ENCODE measurements at regions not wholly inside any gene's neighbourhood (a gene's known extent, or its start where the extent isn't known, plus 50 kb on each side); places are given as distances from the start of the nearest gene placed in this dataset.
"Not testable (repeated sequence)": the region's sequence is repeated elsewhere in the genome, so short reads cannot be mapped to it uniquely, and the experiment has no call there.

- DNase-seq: no peak
Observed at GRCh38 chr2:155663265-155663664, 669.3 kb downstream of the NR4A2 start.

GRCh38 chr2:155662224-155662623, 670.3 kb downstream of the NR4A2 start:
- intact Hi-C loops (cut with DNase I): no loop called here
- DNase-seq: no peak

More at GRCh38 chr2:155663265-155663664, 669.3 kb downstream of the NR4A2 start:
- intact Hi-C loops (cut with DNase I): no loop called here

GRCh38 chr2:155653176-155653575, 679.3 kb downstream of the NR4A2 start:
- intact Hi-C loops (cut with DNase I): no loop called here
- DNase-seq: no peak

GRCh38 chr2:155651851-155652250, 680.7 kb downstream of the NR4A2 start:
- intact Hi-C loops (cut with DNase I): no loop called here
- no peak for DNase-seq

- intact Hi-C loops (cut with DNase I): no loop called here
- DNase-seq: no peak
Observed at GRCh38 chr2:155645791-155646190, 686.7 kb downstream of the NR4A2 start.

- no peak for DNase-seq
- intact Hi-C loops (cut with DNase I): no loop called here
Observed at GRCh38 chr2:155643056-155643775, 689.3 kb downstream of the NR4A2 start.

GRCh38 chr2:155633887-155634570, 698.5 kb downstream of the NR4A2 start:
- peak in 3 of 42 donors; percentile 0 to 10 (median 2) for DNase-seq
- intact Hi-C loops (cut with DNase I): no loop called here

GRCh38 chr2:155633060-155633839, 699.3 kb downstream of the NR4A2 start:
- DNase-seq: no peak
- intact Hi-C loops (cut with DNase I): no loop called here

GRCh38 chr2:155630760-155631159, 701.8 kb downstream of the NR4A2 start:
- DNase-seq: no peak
- intact Hi-C loops (cut with DNase I): no loop called here

GRCh38 chr2:155622443-155622842, 710.1 kb downstream of the NR4A2 start:
- no peak for DNase-seq
- intact Hi-C loops (cut with DNase I): no loop called here

GRCh38 chr2:155600914-155601760, 731.4 kb downstream of the NR4A2 start:
- no peak for DNase-seq

GRCh38 chr2:155600296-155600695, 732.2 kb downstream of the NR4A2 start:
- intact Hi-C loops (cut with DNase I): no loop called here
- no peak for DNase-seq

More at GRCh38 chr2:155600914-155601760, 731.4 kb downstream of the NR4A2 start:
- intact Hi-C loops (cut with DNase I): no loop called here

GRCh38 chr2:155599834-155600233, 732.7 kb downstream of the NR4A2 start:
- DNase-seq: no peak
- intact Hi-C loops (cut with DNase I): no loop called here

- intact Hi-C loops (cut with DNase I): no loop called here
- DNase-seq: no peak
Observed at GRCh38 chr2:155583674-155584195, 748.8 kb downstream of the NR4A2 start.

GRCh38 chr2:155574941-155575340, 757.6 kb downstream of the NR4A2 start:
- intact Hi-C loops (cut with DNase I): no loop called here
- DNase-seq: no peak

- no peak for DNase-seq
- intact Hi-C loops (cut with DNase I): no loop called here
Observed at GRCh38 chr2:155547571-155547970, 785.0 kb downstream of the NR4A2 start.

- intact Hi-C loops (cut with DNase I): no loop called here
- DNase-seq: peak in 2 of 42 donors; percentile 5 to 15
Observed at GRCh38 chr2:155546721-155547555, 785.6 kb downstream of the NR4A2 start.

GRCh38 chr2:155539028-155539427, 793.5 kb downstream of the NR4A2 start:
- DNase-seq; intact Hi-C loops (cut with DNase I): not testable (repeated sequence)

Data from head of caudate nucleus (tissue), 42 donors.